GM23338 (cell line): ENCODE measurements at regions not wholly inside any gene's neighbourhood (a gene's known extent, or its start where the extent isn't known, plus 50 kb on each side); places are given as distances from the start of the nearest gene placed in this dataset.

Experiments used
- ATAC-seq: fragments of 200-7000 bp; cut with Tn5 transposase; 3 replicates; pipeline ENCODE4 v1.9.1; 2020
- DNase-seq: peaks from one replicate; pipeline ENCODE4 v3.0.0-alpha.2; 2015; ENCODE audit warnings: low spot score
- H2AFZ ChIP-seq: fragments of 200-600 bp; sonication (generic); 2 replicates; pipeline ENCODE4 v1.8.0; 2016; ENCODE audit warnings: antibody characterized with exemption, mild to moderate bottlenecking, moderate library complexity
- H3F3A ChIP-seq: fragments of 200-600 bp; sonication (generic); replicated peaks from 2 replicates; pipeline ENCODE4 v1.8.0; 2017; ENCODE audit warnings: antibody characterized with exemption, mixed run types, low read depth
- H3K27ac ChIP-seq: fragments of 200-600 bp; sonication (generic); 2 replicates; pipeline ENCODE4 v1.6.1; 2016; ENCODE audit warnings: low read depth
- H3K27me3 ChIP-seq: fragments of 200-600 bp; sonication (generic); 2 replicates; pipeline ENCODE4 v1.8.0; 2016; ENCODE audit warnings: mild to moderate bottlenecking, mixed run types, moderate library complexity; ENCODE audit not compliant: insufficient read depth
- H3K36me3 ChIP-seq: fragments of 200-600 bp; sonication (generic); 2 replicates; pipeline ENCODE4 v1.8.0; 2016; ENCODE audit warnings: mild to moderate bottlenecking; ENCODE audit not compliant: insufficient read depth
- H3K4me1 ChIP-seq: fragments of 200-600 bp; sonication (generic); 2 replicates; pipeline ENCODE4 v1.8.0; 2016; ENCODE audit warnings: mild to moderate bottlenecking, moderate library complexity; ENCODE audit not compliant: insufficient read depth
- H3K4me2 ChIP-seq: fragments of 200-600 bp; sonication (generic); 2 replicates; pipeline ENCODE4 v1.7.1; 2017; ENCODE audit warnings: mixed run types
- H3K4me3 ChIP-seq: fragments of 200-600 bp; sonication (generic); 2 replicates; pipeline ENCODE4 v1.6.1; 2016; ENCODE audit warnings: mixed run types
- H3K79me2 ChIP-seq: fragments of 200-600 bp; sonication (generic); replicated peaks from 2 replicates; pipeline ENCODE4 v1.8.0; 2017; ENCODE audit warnings: mild to moderate bottlenecking; ENCODE audit not compliant: insufficient read depth
- H3K9me2 ChIP-seq: fragments of 200-600 bp; sonication (generic); 2 replicates; pipeline ENCODE4 v1.8.0; 2017; ENCODE audit not compliant: insufficient read depth
- H4K20me1 ChIP-seq: fragments of 200-600 bp; sonication (generic); replicated peaks from 2 replicates; pipeline ENCODE4 v1.8.0; 2017; ENCODE audit warnings: mild to moderate bottlenecking; ENCODE audit not compliant: insufficient read depth
- H3K27ac Mint-ChIP-seq: 2 replicates; pipeline ENCODE4 v1.8.0; 2020; ENCODE audit warnings: inconsistent platforms, mild to moderate bottlenecking, moderate library complexity, mixed read lengths
- H3K27me3 Mint-ChIP-seq: 3 replicates; pipeline ENCODE4 v1.8.0; 2022; ENCODE audit warnings: low read depth, mild to moderate bottlenecking, moderate library complexity, mixed read lengths, inconsistent platforms; ENCODE audit not compliant: insufficient read depth, poor library complexity
- H3K36me3 Mint-ChIP-seq: 3 replicates; pipeline ENCODE4 v1.8.0; 2021; ENCODE audit warnings: low read depth, mild to moderate bottlenecking, inconsistent platforms, moderate library complexity, mixed read lengths
- H3K4me1 Mint-ChIP-seq: 3 replicates; pipeline ENCODE4 v1.8.0; 2020; ENCODE audit warnings: mild to moderate bottlenecking, inconsistent platforms, mixed read lengths
- H3K4me3 Mint-ChIP-seq: 3 replicates; pipeline ENCODE4 v1.8.0; 2021; ENCODE audit warnings: moderate library complexity, mild to moderate bottlenecking, inconsistent platforms, mixed read lengths
- H3K9me3 Mint-ChIP-seq: 3 replicates; pipeline ENCODE4 v1.8.0; 2020; ENCODE audit warnings: moderate library complexity, mild to moderate bottlenecking, inconsistent platforms, mixed read lengths
- CREB1 ChIP-seq: fragments of 250-450 bp; sonication (Bioruptor Pico); IDR thresholded peaks from 2 replicates; pipeline ENCODE4 v1.5.0; 2020; ENCODE audit warnings: low read depth, mild to moderate bottlenecking, moderate library complexity
- EZH2 ChIP-seq: fragments of 200-600 bp; sonication (generic); IDR thresholded peaks from one replicate; pipeline ENCODE4 v1.8.0; 2017; ENCODE audit warnings: antibody characterized with exemption, mild to moderate bottlenecking, low read depth; ENCODE audit not compliant: unreplicated experiment
- EZH2phosphoT487 ChIP-seq: fragments of 200-600 bp; sonication (generic); IDR thresholded peaks from one replicate; pipeline ENCODE4 v1.8.1; 2018; ENCODE audit warnings: antibody characterized with exemption; ENCODE audit not compliant: unreplicated experiment
- JUNB ChIP-seq: IDR thresholded peaks from one replicate; pipeline ENCODE4 v1.6.1; 2016; ENCODE audit warnings: antibody characterized with exemption; ENCODE audit not compliant: unreplicated experiment
- NANOG ChIP-seq: IDR thresholded peaks from 2 replicates; pipeline ENCODE4 v1.6.1; 2016; ENCODE audit warnings: antibody characterized with exemption, borderline replicate concordance
- POLR2AphosphoS5 ChIP-seq: IDR thresholded peaks from 2 replicates; pipeline ENCODE4 v1.6.1; 2016; ENCODE audit warnings: antibody characterized with exemption, low read depth
- STAT1 ChIP-seq: IDR thresholded peaks from one replicate; pipeline ENCODE4 v1.6.1; 2016; ENCODE audit warnings: antibody characterized with exemption; ENCODE audit not compliant: unreplicated experiment
- ZNF114 ChIP-seq: fragments of 250-450 bp; sonication (Bioruptor Pico); IDR thresholded peaks from 2 replicates; pipeline ENCODE4 v1.5.0; 2020; ENCODE audit warnings: mild to moderate bottlenecking, moderate library complexity
- TF ChIP-seq, protein P1 (sequence below): IDR thresholded peaks from one replicate; pipeline ENCODE4 v1.6.1; 2018; ENCODE audit warnings: antibody characterized with exemption; ENCODE audit not compliant: unreplicated experiment
- TF ChIP-seq, protein P2 (sequence below), 2 experiments: fragments of 200-600 bp in 1 of 2; sonication (generic) in 1 of 2; conservative IDR thresholded peaks; 2 replicates each; pipeline versions ENCODE4 v1.5.1 to v1.6.1; 2016 to 2017; ENCODE audit warnings: antibody characterized with exemption in 2 of 2, low read depth in 2 of 2, mild to moderate bottlenecking in 2 of 2, moderate library complexity in 1 of 2
- TF ChIP-seq, protein P3 (sequence below): fragments of 250-450 bp; sonication (Bioruptor Pico); IDR thresholded peaks from 2 replicates; pipeline ENCODE4 v1.5.0; 2020; ENCODE audit warnings: mild to moderate bottlenecking, moderate library complexity
- TF ChIP-seq, protein P4 (sequence below): IDR thresholded peaks from 2 replicates; pipeline ENCODE4 v1.6.1; 2016; ENCODE audit warnings: antibody characterized with exemption

DNA sequence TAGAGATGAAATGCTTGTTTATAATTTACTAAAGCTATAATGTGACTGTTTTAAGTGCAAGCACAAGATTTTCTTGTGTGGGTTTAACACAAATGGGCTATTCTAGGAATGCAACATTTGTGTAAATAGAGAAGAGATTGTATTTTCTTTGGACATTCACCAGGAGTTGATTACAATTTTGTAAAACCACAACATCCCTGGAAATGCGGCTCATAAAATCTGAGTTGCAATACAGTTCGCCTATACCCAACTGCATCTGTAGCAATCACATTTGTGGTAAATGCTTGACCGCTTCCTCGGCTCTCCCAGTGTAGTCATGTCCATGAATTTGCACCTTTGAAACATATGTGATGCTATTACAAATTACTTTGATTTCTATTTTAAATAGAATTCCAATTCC is 348.7 kb upstream of the CDH20 start:
- TF ChIP-seq, protein P1, sequence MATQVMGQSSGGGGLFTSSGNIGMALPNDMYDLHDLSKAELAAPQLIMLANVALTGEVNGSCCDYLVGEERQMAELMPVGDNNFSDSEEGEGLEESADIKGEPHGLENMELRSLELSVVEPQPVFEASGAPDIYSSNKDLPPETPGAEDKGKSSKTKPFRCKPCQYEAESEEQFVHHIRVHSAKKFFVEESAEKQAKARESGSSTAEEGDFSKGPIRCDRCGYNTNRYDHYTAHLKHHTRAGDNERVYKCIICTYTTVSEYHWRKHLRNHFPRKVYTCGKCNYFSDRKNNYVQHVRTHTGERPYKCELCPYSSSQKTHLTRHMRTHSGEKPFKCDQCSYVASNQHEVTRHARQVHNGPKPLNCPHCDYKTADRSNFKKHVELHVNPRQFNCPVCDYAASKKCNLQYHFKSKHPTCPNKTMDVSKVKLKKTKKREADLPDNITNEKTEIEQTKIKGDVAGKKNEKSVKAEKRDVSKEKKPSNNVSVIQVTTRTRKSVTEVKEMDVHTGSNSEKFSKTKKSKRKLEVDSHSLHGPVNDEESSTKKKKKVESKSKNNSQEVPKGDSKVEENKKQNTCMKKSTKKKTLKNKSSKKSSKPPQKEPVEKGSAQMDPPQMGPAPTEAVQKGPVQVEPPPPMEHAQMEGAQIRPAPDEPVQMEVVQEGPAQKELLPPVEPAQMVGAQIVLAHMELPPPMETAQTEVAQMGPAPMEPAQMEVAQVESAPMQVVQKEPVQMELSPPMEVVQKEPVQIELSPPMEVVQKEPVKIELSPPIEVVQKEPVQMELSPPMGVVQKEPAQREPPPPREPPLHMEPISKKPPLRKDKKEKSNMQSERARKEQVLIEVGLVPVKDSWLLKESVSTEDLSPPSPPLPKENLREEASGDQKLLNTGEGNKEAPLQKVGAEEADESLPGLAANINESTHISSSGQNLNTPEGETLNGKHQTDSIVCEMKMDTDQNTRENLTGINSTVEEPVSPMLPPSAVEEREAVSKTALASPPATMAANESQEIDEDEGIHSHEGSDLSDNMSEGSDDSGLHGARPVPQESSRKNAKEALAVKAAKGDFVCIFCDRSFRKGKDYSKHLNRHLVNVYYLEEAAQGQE: no peak
- no peak for TF ChIP-seq EZH2phosphoT487
- no peak for TF ChIP-seq CREB1
- TF ChIP-seq EZH2: no peak
- no peak for TF ChIP-seq JUNB
- TF ChIP-seq, protein P2, sequence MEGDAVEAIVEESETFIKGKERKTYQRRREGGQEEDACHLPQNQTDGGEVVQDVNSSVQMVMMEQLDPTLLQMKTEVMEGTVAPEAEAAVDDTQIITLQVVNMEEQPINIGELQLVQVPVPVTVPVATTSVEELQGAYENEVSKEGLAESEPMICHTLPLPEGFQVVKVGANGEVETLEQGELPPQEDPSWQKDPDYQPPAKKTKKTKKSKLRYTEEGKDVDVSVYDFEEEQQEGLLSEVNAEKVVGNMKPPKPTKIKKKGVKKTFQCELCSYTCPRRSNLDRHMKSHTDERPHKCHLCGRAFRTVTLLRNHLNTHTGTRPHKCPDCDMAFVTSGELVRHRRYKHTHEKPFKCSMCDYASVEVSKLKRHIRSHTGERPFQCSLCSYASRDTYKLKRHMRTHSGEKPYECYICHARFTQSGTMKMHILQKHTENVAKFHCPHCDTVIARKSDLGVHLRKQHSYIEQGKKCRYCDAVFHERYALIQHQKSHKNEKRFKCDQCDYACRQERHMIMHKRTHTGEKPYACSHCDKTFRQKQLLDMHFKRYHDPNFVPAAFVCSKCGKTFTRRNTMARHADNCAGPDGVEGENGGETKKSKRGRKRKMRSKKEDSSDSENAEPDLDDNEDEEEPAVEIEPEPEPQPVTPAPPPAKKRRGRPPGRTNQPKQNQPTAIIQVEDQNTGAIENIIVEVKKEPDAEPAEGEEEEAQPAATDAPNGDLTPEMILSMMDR (conservative IDR thresholded peaks at IDR 0.05; ENCODE audit: low read depth in 2 of 2): no peak
- TF ChIP-seq, protein P3, sequence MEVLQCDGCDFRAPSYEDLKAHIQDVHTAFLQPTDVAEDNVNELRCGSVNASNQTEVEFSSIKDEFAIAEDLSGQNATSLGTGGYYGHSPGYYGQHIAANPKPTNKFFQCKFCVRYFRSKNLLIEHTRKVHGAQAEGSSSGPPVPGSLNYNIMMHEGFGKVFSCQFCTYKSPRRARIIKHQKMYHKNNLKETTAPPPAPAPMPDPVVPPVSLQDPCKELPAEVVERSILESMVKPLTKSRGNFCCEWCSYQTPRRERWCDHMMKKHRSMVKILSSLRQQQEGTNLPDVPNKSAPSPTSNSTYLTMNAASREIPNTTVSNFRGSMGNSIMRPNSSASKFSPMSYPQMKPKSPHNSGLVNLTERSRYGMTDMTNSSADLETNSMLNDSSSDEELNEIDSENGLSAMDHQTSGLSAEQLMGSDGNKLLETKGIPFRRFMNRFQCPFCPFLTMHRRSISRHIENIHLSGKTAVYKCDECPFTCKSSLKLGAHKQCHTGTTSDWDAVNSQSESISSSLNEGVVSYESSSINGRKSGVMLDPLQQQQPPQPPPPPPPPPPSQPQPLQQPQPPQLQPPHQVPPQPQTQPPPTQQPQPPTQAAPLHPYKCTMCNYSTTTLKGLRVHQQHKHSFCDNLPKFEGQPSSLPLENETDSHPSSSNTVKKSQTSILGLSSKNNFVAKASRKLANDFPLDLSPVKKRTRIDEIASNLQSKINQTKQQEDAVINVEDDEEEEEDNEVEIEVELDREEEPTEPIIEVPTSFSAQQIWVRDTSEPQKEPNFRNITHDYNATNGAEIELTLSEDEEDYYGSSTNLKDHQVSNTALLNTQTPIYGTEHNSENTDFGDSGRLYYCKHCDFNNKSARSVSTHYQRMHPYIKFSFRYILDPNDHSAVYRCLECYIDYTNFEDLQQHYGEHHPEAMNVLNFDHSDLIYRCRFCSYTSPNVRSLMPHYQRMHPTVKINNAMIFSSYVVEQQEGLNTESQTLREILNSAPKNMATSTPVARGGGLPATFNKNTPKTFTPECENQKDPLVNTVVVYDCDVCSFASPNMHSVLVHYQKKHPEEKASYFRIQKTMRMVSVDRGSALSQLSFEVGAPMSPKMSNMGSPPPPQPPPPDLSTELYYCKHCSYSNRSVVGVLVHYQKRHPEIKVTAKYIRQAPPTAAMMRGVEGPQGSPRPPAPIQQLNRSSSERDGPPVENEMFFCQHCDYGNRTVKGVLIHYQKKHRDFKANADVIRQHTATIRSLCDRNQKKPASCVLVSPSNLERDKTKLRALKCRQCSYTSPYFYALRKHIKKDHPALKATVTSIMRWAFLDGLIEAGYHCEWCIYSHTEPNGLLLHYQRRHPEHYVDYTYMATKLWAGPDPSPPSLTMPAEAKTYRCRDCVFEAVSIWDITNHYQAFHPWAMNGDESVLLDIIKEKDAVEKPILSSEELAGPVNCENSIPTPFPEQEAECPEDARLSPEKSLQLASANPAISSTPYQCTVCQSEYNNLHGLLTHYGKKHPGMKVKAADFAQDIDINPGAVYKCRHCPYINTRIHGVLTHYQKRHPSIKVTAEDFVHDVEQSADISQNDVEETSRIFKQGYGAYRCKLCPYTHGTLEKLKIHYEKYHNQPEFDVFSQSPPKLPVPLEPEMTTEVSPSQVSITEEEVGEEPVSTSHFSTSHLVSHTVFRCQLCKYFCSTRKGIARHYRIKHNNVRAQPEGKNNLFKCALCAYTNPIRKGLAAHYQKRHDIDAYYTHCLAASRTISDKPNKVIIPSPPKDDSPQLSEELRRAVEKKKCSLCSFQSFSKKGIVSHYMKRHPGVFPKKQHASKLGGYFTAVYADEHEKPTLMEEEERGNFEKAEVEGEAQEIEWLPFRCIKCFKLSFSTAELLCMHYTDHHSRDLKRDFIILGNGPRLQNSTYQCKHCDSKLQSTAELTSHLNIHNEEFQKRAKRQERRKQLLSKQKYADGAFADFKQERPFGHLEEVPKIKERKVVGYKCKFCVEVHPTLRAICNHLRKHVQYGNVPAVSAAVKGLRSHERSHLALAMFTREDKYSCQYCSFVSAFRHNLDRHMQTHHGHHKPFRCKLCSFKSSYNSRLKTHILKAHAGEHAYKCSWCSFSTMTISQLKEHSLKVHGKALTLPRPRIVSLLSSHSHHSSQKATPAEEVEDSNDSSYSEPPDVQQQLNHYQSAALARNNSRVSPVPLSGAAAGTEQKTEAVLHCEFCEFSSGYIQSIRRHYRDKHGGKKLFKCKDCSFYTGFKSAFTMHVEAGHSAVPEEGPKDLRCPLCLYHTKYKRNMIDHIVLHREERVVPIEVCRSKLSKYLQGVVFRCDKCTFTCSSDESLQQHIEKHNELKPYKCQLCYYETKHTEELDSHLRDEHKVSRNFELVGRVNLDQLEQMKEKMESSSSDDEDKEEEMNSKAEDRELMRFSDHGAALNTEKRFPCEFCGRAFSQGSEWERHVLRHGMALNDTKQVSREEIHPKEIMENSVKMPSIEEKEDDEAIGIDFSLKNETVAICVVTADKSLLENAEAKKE (CRISPR knock-in tag): no peak
- TF ChIP-seq POLR2AphosphoS5: no peak
- TF ChIP-seq, protein P4, sequence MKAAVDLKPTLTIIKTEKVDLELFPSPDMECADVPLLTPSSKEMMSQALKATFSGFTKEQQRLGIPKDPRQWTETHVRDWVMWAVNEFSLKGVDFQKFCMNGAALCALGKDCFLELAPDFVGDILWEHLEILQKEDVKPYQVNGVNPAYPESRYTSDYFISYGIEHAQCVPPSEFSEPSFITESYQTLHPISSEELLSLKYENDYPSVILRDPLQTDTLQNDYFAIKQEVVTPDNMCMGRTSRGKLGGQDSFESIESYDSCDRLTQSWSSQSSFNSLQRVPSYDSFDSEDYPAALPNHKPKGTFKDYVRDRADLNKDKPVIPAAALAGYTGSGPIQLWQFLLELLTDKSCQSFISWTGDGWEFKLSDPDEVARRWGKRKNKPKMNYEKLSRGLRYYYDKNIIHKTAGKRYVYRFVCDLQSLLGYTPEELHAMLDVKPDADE: no peak
- TF ChIP-seq STAT1: no peak
- no peak for TF ChIP-seq NANOG
- no peak for TF ChIP-seq ZNF114
- peaks cover 6% of the 10 kb centered on the region; the same call in 1 of the 2 replicates for H3K9me2 ChIP-seq
- no peak overlapping the region for H3K27ac ChIP-seq
- H4K20me1 ChIP-seq: no peaks in the 10 kb centered on the region
- no peak overlapping the region for H2AFZ ChIP-seq
- ATAC-seq (no peak), DNase-seq (no peak)
- H3K4me3 ChIP-seq: no peak overlapping the region
- H3K27me3 ChIP-seq: no peaks in the 10 kb centered on the region; the same call in 1 of the 2 replicates
- H3F3A ChIP-seq: no peaks in the 10 kb centered on the region
- H3K27ac Mint-ChIP-seq: no peak overlapping the region
- no peaks in the 10 kb centered on the region for H3K36me3 ChIP-seq
- no peak overlapping the region for H3K4me2 ChIP-seq
- H3K9me3 Mint-ChIP-seq: peaks cover 13% of the 10 kb centered on the region
- no peaks in the 10 kb centered on the region for H3K27me3 Mint-ChIP-seq
- H3K4me1 ChIP-seq: peaks cover 7% of the 10 kb centered on the region
- no peak overlapping the region for H3K4me3 Mint-ChIP-seq
- peaks cover 7% of the 10 kb centered on the region for H3K36me3 Mint-ChIP-seq
- peaks cover 3% of the 10 kb centered on the region; the same call in 1 of the 3 replicates for H3K4me1 Mint-ChIP-seq
- H3K79me2 ChIP-seq: no peaks in the 10 kb centered on the region
